ENCODE measurements at regions not wholly inside any gene's neighbourhood (a gene's known extent, or its start where the extent isn't known, plus 50 kb on each side); places are given as distances from the start of the nearest gene placed in this dataset.

GRCh38 chr17:77763575-77763974 lies 194.9 kb upstream of the TNRC6C start:
- no peak for DNase-seq

- no peak for DNase-seq
These were observed 193.2 kb upstream of the TNRC6C start for GRCh38 chr17:77765292-77765691.

- DNase-seq = no peak
These were observed 191.4 kb upstream of the TNRC6C start for GRCh38 chr17:77767148-77767547.

GRCh38 chr17:77768248-77768852 lies 190.2 kb upstream of the TNRC6C start:
- no peak for DNase-seq

GRCh38 chr17:77769215-77769614 lies 189.3 kb upstream of the TNRC6C start:
- DNase-seq = no peak

GRCh38 chr17:77769762-77770161 lies 188.7 kb upstream of the TNRC6C start:
- DNase-seq = no peak

GRCh38 chr17:77770331-77771105 lies 188.0 kb upstream of the TNRC6C start:
- DNase-seq = peak; percentile 29

- no peak for DNase-seq
These were observed 187.4 kb upstream of the TNRC6C start for GRCh38 chr17:77771145-77771544.

GRCh38 chr17:77771587-77771986 lies 186.9 kb upstream of the TNRC6C start:
- DNase-seq = no peak

- DNase-seq = no peak
These were observed 186.5 kb upstream of the TNRC6C start for GRCh38 chr17:77771998-77772397.

GRCh38 chr17:77772461-77772897 lies 186.0 kb upstream of the TNRC6C start:
- DNase-seq = no peak

GRCh38 chr17:77772899-77773358 lies 185.6 kb upstream of the TNRC6C start:
- DNase-seq = no peak

- DNase-seq = no peak
These were observed 184.3 kb upstream of the TNRC6C start for GRCh38 chr17:77774182-77774581.

- no peak for DNase-seq
These were observed 179.6 kb upstream of the TNRC6C start for GRCh38 chr17:77778636-77779489.

- no peak for DNase-seq
These were observed 178.6 kb upstream of the TNRC6C start for GRCh38 chr17:77779711-77780539.

- DNase-seq = no peak
These were observed 177.0 kb upstream of the TNRC6C start for GRCh38 chr17:77781536-77781935.

GRCh38 chr17:77782201-77782600 lies 176.3 kb upstream of the TNRC6C start:
- no peak for DNase-seq

GRCh38 chr17:77782611-77783010 lies 175.9 kb upstream of the TNRC6C start:
- no peak for DNase-seq

GRCh38 chr17:77783991-77784820 lies 174.3 kb upstream of the TNRC6C start:
- no peak for DNase-seq

- DNase-seq = no peak
These were observed 173.1 kb upstream of the TNRC6C start for GRCh38 chr17:77785312-77785905.

GRCh38 chr17:77786090-77786489 lies 172.4 kb upstream of the TNRC6C start:
- no peak for DNase-seq
